SK-N-MC (cell line): ENCODE measurements at regions not wholly inside any gene's neighbourhood (a gene's known extent, or its start where the extent isn't known, plus 50 kb on each side); places are given as distances from the start of the nearest gene placed in this dataset.

Experiments
- EZH2 ChIP-seq: fragments of 200-600 bp; sonication (generic); IDR thresholded peaks from one replicate; pipeline ENCODE4 v1.6.1; 2017; ENCODE audit warnings: antibody characterized with exemption
- POLR2AphosphoS5 ChIP-seq: IDR thresholded peaks from 2 replicates; pipeline ENCODE4 v1.6.1; 2012; ENCODE audit warnings: mild to moderate bottlenecking, low read depth, low read length, borderline replicate concordance

- TF ChIP-seq POLR2AphosphoS5: no peak
- TF ChIP-seq EZH2: no peak
These were observed 466.7 kb downstream of the SHQ1 start for GRCh38 chr3:72381584-72381983.
